ENCODE measurements at regions not wholly inside any gene's neighbourhood (a gene's known extent, or its start where the extent isn't known, plus 50 kb on each side); places are given as distances from the start of the nearest gene placed in this dataset.
"Not testable (repeated sequence)": the region's sequence is repeated elsewhere in the genome, so short reads cannot be mapped to it uniquely, and the experiment has no call there.

DNA sequence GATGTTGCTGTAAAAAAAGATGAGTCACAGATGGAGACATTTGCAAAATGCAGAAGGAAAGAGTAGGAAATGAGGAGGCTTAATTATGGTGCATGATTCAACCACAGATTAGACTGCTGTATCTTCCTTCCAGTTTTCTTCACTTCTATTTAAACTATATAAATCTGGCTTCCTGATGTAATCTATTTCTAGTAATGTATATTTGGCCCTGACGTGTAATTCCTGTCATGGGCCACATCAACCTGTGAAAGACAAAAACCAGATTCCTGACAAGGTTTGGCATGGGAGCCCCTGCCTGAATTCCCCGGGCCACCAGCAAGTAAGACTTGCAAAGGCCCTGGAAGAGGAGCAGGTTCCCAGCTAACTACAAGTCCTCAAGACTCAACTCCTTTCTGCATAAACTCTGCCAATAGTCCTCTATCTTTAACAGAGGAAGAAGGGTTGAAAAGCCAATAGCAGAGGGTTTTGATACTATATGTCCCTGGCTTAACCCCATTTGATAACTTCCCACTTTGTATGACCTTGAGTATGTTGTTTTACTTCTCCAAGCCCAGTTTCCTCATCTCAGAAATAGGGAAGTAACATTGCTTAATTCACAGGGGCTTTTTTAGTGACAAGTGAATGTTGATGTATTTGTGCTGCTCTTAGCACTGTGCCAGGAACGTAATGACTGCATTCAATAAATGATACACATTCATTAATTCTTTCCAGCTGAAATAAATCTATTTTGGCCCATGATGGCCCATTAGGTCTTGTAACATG, 172.7 kb downstream of the SPRY2 start:
- peak; percentile 97 for DNase-seq

GRCh38 chr13:80166352-80166751, 174.6 kb downstream of the SPRY2 start:
- no peak for DNase-seq

- no peak for DNase-seq
Measured at GRCh38 chr13:80164462-80164861, 176.5 kb downstream of the SPRY2 start.

- no peak for DNase-seq
Measured at GRCh38 chr13:80161896-80162295, 179.0 kb downstream of the SPRY2 start.

- DNase-seq = no peak
Measured at GRCh38 chr13:80161219-80161618, 179.7 kb downstream of the SPRY2 start.

DNA sequence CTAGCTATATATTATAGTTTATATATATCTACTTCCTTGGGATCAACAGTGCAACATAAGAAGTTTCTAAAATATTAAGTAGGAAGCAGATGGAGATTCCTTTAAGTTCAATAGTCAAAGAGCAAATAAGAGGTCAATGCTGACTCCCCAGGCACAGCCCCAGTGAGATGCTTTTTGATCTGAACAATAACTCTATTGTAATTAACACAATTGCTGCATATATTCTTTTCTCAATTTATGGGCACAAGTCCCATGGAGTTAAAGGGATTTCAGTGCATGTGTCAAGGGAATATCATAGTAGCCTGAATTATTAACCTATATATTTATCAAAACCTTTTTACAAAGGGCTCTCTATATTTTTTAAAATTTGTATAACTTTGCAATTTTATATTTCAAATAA, 180.8 kb downstream of the SPRY2 start:
- no peak for DNase-seq

DNA sequence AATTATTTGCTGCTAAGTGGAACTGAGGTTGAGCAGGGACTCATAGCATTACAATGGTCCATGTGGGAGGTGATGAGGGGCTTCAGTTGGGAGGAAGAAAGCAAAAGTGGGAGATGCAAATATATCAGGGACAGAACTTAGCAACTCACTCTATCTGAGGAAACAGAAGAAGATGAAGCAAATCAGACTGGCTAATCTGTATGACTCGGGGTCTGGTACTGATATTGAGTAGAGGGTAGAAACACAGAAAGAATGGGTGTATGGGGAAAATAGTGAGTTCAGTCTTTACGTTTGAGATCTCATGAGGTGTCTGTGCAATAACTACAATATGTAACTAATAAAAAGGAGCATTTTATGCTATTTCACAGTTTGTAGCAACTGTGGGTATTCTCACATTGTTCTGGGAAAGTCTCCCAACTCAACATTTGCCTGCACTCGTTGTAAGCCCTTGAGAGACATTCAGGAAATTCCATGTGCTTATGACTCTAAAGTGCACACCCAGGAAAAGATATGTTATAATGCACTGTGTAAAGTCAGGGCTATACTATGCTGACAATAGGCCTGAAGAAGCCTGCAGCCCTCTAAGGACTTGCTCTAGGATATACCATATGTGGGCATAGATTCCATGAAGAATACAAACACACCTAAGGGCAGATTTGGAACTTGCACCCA, 183.5 kb downstream of the SPRY2 start:
- DNase-seq = no peak

- not testable (repeated sequence) for DNase-seq
Measured at GRCh38 chr13:80152142-80152541, 188.8 kb downstream of the SPRY2 start.

DNA sequence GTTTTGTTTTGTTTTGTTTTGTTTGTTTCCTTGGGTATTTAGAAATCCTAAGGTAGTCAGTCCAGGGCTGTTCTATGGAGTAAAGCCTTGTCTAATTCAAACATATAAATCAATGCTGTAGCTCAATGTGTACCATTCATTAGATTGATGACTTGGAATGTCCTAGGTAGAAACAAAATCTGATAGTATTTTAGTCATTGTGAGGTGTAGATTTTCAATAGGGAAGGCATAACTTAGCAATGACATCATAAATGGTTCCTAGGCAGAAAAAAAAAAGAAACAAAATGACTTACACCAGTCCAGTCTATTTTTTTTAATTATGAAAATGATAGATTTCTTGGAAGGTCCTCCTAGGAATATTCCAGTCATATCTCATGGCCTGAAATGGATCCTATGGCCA, 189.9 kb downstream of the SPRY2 start:
- no peak for DNase-seq

DNA sequence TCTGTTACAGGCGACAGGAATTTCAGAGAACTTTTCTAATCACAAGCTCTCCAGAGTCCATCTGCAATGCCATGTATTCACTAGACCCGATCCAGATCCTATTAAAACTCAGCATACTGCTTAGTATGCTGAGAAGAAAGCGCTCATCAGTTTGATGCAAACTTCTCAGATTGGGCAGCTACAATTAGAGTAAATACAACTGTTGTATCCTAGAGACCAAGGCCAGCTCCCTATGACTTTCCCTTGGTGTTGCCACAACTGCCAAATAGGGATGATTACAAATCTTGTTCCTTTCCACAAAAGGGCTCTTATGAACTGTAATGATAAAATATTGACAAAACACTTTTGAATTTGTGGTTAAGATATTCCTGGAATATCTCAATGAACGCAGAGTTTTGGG, 191.2 kb downstream of the SPRY2 start:
- no peak for DNase-seq

DNA sequence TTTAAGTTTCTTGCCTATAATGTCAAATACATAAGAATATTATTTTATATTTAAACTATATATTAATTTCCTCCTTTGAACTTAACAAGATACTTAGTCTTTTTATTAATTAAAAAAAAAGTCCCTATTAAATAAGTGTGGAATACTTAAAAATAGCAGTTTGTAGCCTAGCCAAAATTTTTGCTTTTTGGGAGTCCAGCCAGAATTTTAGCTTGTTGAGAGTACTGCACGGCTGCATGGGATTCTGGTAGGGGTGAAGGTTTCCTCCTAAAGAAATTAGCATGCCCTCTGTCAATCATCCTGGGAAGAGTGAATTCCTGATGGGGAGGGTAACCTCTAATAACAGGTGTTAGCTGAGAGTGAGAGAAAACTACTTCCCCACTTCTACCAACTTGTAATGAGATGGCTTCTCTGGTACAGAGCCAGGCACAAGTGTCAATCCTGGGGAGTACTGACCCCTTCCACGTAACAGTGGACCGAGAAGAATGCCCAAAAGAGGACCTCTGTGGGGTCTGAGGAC, 195.7 kb downstream of the SPRY2 start:
- no peak for DNase-seq

DNA sequence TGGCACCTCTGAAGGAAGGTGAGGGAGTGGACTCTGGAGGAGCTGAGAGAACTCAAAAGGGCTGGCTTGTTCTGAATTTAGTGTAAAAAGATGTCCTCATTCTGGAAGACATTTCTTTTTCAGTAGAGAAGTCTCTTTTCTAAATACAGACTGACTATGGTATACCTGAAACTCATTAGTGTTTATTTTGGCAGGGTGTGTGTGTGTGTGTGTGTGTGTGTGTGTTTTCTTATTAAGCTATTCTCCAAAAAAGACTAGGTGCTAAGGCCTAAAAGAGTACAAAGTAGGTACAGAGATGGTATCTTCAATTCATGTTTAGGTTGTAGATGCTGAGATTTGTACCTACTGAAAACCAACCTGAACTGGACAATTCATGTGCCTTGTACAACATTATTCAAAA, 196.4 kb downstream of the SPRY2 start:
- DNase-seq = no peak

- DNase-seq = no peak
Measured at GRCh38 chr13:80141123-80141849, 199.6 kb downstream of the SPRY2 start.

- DNase-seq = no peak
Measured at GRCh38 chr13:80140685-80141084, 200.2 kb downstream of the SPRY2 start.

DNA sequence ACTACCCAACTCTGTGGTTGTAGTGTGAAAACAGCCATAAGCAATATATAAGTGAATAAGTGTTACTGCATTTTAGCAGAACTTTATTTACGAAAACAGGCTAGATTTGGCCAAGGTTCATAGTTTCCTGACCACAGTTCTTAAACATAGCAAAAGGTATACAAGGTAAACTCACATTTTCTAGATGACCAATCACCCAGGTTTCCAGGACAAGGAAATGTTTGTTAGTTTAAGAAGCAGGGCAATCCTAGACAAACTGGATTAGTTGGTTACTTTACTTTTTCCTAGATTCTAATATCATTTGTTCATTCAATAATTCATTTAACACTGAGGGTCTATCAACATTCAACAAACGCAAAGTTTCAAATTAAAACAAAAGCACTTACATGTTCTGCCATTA, 201.7 kb downstream of the SPRY2 start:
- DNase-seq = no peak

DNA sequence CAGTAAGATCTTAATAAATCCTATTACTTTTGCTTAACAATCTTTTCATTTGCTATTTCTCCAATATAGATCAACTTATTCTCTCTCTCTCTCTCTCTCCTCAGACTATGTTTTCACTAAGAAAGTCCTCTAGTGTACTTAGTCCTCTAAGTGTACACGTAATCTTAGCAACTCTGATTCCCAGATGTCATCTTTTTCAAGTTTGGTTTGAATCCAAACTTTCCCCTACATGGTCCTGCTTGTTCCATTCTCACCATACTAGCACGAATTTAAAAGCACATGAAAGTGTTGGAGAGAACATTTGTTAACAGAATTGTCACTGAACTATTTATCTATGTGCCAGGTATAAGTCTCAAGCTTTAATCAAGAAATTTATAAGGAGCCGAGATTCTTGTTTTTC, 202.9 kb downstream of the SPRY2 start:
- DNase-seq = no peak

GRCh38 chr13:80134346-80134745, 206.6 kb downstream of the SPRY2 start:
- DNase-seq = no peak

DNA sequence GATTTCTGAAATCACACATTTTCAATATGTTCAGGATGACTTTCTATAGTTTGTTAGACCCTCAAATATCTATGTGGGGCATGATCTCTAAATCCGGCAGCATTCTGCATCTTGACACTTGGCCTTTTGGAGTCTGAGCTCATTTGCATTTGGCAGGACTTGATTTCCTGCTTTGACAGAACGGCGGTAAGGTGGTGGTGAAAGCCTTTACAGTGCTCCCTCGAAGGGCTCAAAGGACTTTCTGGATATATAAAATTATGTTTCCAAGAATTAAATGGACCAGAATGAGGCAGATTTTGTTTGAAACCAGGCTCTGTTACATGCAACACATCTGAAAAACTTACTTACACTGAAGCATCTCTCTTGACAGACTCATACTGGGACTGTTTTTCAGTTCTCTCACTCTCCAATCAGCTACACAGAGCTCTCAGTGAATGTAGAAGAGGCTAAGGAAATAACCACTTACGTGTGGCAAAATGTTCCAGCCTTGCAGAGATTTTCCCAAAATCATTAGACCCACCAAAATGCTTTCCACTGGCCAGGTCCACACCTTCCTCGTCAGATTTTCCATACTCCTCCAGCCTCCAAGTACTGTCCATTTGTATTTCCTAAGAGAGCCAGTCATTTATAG, 207.2 kb downstream of the SPRY2 start:
- no peak for DNase-seq

DNA sequence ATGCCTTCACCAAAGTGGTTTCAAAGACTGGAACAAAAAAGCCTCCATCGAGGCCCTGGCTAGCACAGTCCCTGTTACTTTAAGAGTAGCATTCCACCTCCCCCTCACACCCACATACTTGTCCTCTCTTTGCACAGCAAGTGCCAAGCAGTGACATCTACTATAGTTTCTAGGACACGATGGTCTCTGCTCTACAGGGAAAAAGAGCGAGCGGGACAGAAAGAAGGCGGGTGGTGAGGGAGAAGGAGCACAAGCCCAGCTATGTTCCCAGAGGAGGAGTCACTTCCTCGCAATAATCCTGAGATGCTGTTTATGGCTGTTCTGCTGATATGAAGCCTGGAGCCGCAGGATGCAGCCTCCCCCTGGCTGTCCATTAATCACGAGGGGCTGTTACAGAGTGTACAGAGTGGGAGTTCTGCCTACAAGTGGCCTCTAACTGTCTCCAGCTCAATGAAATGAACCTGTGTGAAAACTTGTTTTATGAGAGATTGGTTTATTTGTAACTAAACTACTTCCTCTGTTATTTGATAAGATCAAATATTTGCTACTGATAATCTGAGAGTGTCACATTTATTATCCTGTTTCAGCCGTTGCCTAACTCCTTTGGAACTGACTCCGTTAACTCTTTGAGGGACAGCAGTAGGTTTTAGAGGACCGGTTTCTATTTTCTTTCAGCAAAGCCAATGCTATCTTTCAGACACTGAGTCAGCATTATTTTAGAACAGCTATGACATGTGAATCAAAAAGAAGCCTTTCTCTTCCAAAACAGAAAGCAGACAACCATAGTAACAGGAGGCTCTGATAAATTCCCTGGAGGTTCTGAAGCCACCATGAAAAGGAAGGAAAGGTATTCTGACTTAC, 208.0 kb downstream of the SPRY2 start:
- DNase-seq = no peak

DNA sequence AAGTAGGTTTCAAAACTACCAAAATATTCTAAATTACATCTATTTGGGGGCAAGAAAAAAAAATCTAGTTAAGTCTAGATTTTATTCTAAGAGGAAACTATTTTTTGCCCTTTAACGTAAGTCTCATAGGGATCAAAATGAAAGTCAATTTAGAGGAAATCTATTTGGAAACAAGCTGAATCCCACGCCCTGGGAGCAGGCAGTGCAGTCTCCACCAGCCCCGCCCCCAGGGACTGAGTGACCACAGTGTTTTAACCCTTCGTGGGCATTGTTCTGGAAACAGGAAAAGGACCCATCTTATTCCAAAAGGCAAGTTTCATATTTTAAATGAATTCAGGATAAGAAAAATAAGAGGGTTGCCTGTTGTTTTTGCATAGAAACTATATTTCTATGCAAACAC, 209.7 kb downstream of the SPRY2 start:
- no peak for DNase-seq

GRCh38 chr13:80126389-80127068, 214.4 kb downstream of the SPRY2 start:
- no peak for DNase-seq

GRCh38 chr13:80123945-80124344, 217.0 kb downstream of the SPRY2 start:
- DNase-seq = no peak

Measured in SIG-M5 (cell line).